Renal pelvis (tissue), 1 donor: ENCODE measurements at regions not wholly inside any gene's neighbourhood (a gene's known extent, or its start where the extent isn't known, plus 50 kb on each side); places are given as distances from the start of the nearest gene placed in this dataset.

Experiments
- DNase-seq: peaks from one replicate; pipeline ENCODE4 v3.0.0-alpha.2; 2013

DNA sequence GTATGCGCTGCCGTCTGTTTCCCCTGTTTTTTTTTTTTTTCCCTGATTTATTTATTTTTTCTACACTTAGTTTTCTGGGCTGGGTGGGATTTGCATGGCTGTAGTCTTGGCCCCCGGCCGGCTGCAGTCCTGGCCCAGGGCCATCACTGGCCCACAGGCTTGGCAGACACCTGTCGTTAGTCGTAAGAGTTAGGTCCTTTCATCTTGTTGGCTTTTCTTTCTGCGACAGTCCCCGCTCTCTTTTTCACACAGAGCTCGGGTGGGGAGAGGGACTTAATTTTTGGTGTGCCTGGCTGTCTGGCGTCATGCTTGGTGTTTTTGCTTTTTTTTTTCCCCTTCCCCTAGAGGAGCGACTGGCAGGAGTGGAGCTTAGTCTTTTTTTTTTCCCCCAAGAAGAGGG lies 183.4 kb downstream of the KLF13 start:
- no peak for DNase-seq

DNA sequence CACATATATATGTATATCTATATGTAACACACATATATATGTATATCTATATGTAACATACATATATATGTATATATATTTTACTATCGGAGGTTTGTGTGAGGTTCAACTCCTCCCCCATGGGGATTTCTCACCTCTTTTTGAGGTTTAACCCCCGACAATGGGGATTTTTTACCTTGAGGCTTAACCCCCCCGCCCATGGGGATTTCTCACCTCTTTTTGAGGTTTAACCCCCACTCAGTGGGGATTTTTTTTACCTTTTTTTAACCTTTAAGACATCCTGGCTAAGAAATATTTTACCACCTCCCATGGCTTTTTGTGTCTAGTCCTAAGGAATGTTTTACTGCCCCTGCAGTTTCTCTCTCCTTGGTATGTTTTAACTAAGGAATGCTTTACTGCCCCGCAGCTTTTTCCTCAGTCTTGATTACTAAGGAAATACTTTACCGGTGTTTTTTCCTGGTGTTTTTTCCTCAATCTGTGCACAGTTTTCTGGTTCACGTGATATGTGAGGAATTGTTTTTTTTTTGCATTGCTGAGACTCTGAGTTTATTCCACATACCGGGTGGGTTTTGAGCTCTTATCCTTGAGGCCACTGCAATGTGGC lies 185.2 kb downstream of the KLF13 start:
- no peak for DNase-seq

DNA sequence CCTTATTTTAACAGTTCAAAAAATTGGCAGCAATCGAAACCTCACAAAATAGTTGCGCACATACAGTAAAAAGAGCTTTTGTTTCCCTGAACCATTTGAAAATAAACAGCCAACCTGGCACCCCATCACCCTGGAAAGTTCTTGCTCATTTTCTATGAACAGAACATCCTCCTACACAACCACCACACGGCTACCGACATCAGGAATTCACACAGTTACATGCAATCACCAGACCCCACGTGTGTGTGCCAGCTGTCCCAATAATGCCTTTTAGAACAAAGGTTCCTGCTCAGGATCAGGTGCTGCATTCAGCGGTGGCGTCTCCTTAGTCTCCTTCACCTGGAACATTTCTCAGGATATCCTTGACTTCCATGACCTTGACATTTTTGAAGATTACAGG lies 186.5 kb downstream of the KLF13 start:
- no peak for DNase-seq

DNA sequence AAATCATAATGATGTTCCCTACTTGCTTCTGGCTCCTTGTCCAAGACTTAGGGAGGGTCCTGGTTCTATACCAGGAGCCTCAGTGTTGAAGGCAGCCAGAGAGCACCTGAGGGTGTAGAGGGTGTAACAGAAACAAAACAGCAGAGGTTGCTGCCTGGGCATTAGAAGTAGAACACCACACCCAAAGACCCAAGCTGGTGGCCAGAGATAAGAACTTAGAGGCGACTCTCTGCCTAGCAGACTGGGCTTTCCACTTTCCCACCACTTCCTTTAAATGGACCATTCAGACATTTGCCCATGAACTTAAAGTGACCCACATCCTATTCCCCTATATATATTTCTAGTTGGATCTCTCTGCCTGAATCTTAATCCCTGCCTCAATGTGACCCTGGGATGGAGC lies 189.8 kb downstream of the KLF13 start:
- DNase-seq: no peak

DNA sequence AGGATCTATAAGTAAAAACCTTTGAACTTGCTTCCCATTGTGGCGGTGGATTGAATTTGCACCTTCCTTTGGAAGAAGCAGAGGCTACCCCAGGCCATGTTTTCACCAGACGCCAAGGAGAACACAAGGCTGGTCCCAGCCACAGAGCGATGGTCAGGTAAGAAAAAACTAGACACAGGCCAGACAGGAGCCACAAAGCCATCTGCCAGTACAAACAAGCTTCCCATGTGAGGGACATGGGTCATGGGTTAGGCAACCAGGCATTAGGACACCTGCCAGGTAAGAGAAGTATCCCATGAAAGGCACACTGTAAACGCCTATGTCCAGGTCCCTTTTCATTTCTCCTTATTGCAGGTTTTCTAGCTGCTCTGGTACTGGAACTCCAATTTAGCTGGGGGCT lies 190.2 kb downstream of the KLF13 start:
- DNase-seq: no peak

DNA sequence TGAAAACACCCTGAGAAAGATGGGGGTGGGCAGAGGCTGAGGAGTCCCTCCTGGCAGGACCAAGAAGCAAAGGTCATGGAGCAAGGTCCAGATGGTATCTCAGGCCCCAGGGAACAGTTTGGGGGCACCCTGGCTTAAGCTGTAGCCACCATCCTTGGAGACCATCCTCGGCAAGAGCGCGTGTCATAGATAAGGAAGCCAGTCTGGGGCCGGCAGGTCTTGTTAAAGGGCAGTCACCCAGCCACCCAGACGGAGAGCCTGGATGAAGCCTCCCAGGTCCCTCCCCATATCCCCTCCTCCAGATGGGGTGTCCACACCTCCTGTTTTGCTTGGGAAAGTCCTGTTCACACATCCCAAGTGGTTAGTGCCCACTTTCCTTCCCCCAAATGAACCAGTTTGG lies 191.1 kb downstream of the KLF13 start:
- DNase-seq: no peak

DNA sequence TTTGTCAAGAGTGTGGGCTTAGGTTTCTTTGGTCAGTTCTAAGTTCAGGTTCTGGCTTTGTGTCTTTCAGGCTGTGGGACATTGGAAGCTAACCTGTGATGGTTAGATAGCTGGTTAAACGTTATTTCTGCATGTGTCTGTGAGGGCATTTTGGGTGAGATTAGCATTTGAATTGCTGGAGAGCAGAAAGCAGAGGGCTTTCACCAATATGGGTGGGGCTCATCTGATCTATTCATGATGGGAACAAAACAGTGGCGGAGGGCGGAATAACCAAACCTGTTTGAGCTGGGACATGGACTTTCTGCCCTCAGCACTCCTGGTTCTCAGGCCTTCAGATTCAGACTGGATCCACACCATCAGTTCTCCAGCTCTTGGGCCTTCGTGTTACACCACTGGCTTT lies 195.4 kb downstream of the KLF13 start:
- no peak for DNase-seq

DNA sequence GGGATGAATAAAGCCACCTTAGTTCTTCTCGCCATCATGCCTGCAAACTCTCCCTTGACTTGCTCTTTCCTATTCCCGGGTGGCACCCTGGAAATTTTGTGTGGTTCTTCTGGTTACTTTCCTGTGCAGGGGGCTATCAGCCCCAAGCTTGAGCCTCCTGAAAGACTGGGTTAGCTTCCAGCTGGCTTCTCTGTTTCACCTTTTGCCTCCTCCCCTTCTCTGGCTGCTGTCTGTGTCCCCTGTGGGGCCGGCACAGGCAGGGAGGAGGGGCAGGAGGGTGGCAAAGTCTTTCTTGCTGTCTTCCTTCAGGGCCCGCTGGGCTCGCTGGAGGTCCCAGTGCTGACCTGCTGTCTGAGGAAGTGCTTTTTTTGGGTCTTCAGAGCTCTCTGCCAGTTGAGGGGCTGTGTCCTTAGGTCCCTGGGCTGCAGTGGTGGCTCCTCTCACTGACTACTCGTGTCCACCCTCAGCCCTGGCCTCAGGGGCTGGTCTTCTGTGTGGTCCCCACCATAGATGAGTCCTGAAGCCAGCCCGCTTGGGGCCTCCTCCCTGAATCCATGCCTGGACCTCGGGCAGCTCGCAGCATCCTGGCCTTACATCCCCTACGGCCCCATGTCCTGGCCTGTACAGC lies 196.5 kb downstream of the KLF13 start:
- DNase-seq: no peak

DNA sequence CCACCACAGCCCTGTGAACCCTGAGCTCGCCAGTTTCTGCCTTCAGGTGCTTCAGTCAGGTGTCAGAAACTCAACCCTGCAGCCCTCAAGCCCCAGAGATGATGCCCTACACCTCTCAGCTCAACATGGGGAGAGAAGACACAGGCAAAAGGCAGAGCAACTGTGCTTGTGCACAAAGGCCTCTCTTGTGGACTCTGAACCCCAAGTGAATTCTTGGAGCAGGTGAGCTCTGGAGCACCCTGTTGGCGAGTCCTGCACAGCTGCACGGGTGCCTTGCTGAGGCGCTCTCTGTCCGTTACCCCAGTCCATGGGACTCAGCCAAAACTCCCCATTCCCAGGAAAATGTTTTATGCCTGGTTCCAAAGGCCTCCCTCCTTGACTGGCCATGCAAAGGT lies 197.0 kb downstream of the KLF13 start:
- no peak for DNase-seq

DNA sequence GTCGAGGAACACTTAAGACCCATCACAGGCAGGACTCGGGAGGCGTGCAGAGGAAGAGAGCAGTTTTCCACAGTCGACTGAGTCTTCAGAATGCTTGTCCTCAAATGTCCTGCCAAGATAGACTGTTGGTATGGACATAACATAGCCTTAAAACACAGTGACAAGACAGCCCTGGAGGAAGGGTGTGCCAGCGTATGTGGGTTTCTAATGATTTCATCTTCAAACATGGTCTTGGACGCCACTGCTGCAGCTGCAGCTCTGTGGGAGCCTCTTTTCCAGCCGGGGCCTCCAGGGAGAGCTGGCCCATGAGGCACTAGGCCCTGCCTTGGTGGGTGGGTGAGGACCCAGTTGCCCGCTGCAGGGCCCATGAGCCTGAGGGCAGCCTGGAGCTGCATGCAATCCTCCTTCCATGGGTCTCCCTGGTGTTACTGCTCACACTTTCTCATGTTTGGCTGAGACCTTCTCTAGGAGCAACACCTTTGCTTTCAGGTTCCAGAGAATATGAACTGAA lies 198.6 kb downstream of the KLF13 start:
- DNase-seq: no peak

DNA sequence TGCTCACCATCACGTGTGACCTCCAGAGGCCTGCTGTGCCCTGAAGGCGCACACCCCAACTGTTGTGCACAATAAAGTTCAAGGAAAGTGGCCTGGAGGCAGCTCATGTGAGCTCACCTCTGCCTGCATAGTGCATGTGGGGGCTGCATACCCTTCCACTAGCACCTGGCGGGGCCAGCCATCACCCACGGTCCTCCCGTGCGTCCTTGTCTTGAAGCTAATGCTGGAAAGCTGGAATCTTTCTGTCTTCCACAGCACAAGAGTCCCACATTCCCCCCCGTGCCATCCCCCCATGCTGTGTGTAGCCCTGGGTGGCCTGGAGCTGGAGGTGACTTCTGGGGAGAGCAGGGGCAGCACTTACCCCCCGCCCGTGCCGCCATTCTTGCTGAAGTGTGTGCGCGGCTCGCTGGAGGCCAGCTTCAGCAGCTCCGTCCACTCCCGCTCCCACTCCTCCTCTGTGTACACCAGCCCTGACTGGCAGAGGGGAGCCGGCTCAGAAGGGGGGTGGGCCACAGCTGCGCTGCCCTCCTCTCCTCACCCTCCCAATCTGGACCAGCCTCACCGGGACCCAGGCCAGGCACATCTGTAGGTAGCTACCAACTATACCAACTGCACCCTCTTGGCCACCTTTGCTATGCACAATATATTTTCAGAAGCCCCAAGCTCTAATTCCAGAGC lies 199.5 kb downstream of the KLF13 start:
- DNase-seq: no peak

DNA sequence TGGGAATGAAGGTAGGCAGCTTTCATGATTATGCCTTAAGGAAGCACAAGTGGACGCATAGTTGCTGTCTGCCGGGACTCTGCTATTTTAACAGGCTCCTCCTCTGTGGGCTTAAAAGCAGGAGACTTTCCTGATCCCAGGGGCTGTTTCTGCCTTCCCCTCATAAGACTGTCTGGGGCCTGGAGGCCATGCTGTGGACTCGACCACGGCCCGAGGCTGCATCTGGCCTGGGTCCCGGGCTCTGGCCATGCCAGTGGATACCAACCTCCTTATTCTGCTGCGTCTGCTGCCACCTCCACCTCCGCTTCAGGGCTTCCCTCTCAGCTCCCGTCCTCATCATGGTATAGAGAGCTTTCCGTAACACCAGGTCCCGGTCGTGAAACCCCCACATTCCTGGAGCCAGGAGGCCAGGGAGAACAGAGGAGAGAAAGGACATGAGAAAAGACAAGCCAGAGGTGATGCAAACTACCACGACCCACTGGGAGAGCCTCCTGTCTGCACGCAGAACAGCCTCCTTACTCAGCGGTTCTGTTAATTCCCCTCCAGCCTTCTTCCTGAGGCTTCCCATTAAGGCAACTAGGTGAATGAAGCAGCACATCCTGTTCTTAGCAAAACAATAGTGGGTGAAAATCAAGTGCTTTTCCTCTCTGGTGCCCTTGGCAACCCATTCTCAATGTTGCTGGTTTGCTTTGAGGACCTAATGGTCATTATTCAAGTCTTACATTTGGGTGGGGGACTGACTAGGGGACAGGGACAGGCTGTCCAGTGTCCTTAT lies 200.5 kb downstream of the KLF13 start:
- no peak for DNase-seq

DNA sequence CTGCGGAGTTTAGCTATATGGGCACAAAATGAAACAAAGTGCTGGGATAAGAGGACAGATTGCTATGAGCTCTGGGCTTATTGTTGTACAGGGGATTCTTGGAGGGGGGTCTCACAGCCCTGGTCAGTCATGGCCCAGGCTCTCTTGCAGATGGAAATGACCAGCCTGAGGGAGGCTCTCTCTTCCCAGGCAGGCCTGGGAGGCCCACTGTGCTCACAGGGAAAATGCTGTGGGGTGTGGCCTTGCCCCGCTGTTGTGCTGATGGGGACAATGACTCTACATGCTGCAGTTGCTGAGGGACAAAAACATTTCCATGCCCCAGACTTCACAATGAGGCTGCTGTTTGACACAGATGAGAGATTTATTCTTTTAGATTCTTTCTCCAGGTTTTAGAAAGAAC lies 202.2 kb downstream of the KLF13 start:
- no peak for DNase-seq

DNA sequence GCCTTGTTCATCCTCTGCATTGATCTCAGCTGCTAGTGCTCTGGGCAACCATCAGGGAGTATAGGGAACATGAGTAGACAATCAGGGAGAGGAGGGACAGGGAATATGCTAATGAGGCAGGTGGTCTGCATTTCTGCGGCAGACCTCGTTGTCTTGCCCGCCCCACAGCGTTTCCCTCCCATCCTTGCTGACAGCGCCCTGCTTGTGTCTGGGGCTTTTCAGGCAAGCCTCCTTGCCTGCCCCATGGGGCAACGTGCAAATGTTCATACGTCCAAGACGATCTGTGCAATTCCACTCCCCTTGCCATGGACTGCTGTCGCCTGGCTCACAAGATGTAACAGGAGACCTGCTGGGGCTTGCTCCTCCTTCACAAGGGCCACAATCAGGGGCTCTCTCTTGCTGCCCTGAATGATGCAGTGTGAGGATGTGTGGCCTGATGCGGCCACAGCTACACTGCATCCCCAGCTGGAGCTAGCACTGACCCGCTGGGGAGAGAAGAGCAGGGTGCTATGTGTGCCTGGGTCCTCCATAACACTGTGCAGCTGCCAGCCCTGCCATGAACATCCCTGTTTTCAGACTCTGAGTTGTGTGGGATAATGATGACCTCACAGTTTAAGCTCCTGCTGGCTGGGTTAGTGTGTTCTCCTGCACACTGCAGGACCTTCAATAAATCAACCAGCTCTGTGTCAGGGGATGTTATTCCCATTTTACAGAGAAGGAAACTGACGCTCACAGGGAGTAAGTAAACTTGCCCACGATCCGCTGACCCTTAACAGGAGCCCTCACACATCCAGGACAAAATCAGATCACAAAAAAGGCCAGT lies 211.3 kb downstream of the KLF13 start:
- no peak for DNase-seq

DNA sequence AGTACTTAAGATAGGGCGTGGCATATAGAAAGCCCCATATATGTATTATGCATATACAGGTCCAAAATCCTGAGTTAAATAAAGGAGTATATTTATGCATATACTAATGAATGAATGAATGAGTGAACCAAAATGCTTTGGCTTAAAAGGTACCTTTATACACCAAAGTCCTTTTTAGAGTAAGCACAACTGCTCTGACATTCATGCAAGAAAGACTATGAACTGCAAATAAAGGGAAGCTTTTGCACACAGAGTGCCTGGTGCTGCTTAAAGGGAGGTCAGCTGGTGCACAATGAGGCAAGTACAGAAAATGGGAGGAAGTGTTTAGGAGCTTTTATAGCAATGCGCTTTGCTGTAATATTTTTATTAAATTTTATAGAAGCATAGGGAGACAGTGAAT lies 214.0 kb downstream of the KLF13 start:
- no peak for DNase-seq

DNA sequence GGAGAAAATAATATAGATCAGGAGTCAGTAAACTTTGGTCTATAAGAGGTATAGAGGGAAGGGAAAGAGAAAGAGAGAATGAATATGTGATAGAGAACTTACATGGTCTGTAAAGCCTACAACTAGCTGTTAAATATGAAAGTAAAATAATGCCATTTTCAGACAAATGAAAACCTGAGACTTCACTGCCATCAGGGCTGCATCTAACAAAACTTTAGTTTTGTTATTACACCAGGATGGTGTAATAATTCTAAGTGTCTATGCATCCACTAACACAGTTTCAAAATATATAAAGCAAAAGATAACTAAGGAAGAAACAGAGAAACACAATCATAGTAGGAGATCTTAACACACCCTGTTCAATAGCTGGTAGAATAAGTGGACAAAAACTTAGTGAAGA lies 217.7 kb downstream of the KLF13 start:
- no peak for DNase-seq

DNA sequence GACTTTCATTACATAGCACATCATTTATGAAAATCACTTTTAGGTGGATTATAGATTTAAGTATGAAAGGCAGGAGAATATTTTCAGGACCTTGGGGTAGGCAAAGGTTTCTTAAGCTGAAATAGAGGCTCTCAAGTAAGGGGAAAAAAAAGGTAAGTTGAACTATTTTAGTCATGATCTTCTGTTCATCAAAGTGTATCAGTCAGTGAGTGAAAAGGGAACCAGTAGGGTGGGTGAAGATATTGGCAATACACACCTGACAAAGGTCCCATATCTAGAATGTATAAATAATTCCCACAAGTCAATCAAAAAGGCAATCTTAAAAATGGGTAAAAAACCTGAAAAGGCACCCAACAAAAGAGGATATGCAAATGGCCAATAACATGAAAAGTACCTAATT lies 218.6 kb downstream of the KLF13 start:
- no peak for DNase-seq

DNA sequence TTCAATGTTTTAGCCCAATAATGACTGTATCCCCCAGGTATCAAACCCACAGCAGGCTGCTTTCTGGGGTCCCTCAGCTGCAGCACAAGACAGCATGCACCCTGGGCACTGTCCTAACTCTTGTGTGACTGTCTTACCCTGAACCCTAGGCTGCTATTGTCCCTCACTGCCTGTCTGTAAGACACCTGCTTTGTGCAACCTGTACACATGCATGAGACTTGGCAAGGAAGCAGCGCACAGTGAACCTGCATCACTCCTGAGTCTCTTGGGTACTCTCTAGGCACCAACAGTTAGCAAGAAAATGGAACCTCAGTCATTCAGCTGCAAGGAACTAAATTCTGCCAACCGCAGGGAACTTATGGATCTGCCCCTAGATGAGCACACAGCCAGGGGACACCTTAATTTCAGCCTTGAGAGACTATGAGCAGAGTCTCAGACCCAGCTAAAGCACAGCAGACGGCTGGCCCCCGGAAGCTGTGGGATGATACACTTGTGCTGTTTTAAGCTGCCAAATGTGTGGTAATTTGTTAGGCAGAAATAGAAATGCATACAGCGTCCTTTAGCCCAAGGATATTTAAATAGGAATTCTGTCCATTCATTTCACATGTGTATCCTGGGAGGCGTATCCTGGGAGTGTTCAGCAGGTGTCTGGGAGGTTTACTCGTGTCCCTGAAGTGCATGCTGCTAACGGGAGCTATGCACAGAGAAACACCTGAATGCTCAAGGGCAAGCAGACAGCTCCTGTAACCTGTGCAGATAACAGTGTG lies 223.8 kb downstream of the KLF13 start:
- no peak for DNase-seq

DNA sequence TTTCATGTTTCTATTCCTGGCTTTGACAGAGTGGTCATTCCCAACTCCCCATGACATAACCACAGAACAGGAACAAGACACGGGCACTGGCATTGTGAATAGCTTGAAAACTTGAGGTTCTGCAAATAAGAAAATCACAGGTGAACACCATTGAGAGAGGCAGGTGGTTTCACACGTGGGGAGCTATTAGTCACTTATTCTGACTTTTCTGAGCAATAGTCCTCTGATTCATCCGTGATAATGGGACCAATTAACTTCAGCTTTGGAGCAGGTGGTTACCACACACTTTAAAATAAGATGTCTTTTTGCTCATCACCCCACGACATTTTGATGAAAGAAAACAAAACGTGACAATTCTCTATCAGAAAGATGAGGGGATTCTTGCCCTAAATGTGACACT lies 224.7 kb downstream of the KLF13 start:
- DNase-seq: no peak

DNA sequence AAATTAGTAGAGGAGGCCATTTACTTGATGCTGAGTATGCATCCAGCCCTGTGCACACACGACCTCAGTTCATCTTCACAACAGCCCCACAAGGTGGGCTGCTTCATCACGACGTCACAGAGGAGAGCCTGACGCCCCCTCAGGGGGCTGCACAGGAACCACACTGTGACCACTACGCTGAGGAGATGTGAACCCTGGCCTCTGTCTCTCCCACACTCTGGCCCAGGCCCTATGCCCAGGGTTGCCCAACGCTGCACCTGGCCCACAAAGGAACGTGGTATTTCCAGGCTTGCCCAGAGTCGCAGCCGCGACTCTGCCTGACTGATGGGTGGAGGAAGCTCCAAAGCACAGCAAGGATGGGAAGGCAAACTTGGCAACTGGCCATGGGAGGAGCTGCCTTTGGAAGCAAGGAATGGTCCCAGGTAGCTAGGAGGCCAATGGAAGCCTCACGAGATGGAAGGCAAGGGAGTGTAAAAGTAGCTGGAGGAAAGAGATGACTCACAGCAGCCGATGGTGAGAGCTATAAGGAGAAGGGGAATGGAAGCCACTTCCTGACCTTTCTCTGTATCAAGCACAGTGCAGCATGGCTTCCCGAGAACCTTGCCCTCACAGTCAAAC lies 226.0 kb downstream of the KLF13 start:
- DNase-seq: no peak

DNA sequence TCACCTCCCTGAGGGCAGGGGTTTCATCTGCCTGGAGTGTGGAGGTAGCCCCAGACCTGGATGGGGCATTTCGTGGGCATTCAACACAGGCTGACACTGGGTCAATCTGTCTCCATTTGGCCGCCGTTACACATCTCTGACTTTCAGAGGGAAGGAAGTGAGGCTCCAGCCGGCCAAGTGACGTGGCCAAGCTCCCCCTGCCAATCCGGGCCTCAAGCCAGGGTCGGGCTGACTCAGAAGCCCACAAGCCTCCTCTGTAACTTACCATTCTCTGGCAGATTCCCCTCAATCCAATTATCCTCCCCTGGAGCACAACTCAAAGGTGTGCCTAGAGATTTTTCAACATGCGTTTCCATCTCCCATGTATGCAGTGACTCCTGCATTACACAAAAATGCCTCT lies 227.6 kb downstream of the KLF13 start:
- no peak for DNase-seq
